Aorta (tissue), 5 donors: ENCODE measurements at regions not wholly inside any gene's neighbourhood (a gene's known extent, or its start where the extent isn't known, plus 50 kb on each side); places are given as distances from the start of the nearest gene placed in this dataset.

Source experiments
- ATAC-seq: fragments of 200-7000 bp; cut with Tn5 transposase; one replicate; pipeline ENCODE4 v1.9.1; 2022; ENCODE audit warnings: moderate library complexity; ENCODE audit not compliant: low FRiP score
- DNase-seq, 2 donors: peaks; one replicate each; pipeline ENCODE4 v3.0.0-alpha.2; 2020
- H3K27ac ChIP-seq, 2 donors: one replicate each; pipeline ENCODE4 v1.5.1; 2013; ENCODE audit warnings: low read length in 2 of 2, mild to moderate bottlenecking in 2 of 2, moderate library complexity in 2 of 2, control low read depth in 1 of 2, inconsistent platforms in 1 of 2, low read depth in 1 of 2
- H3K27me3 ChIP-seq, 2 donors: one replicate each; pipeline ENCODE4 v1.6.1; 2013; ENCODE audit warnings: control low read depth in 1 of 2, low read length in 1 of 2, mild to moderate bottlenecking in 1 of 2, moderate library complexity in 1 of 2; ENCODE audit not compliant: insufficient read depth in 2 of 2, control insufficient read depth in 1 of 2
- H3K36me3 ChIP-seq, 2 donors: one replicate each; pipeline ENCODE4 v1.6.1; 2013; ENCODE audit warnings: control low read depth in 1 of 2, low read length in 1 of 2, mild to moderate bottlenecking in 1 of 2; ENCODE audit not compliant: insufficient read depth in 2 of 2, control insufficient read depth in 1 of 2
- H3K4me1 ChIP-seq, 2 donors: one replicate each; pipeline ENCODE4 v1.6.1; 2013; ENCODE audit warnings: low read length in 2 of 2, control low read depth in 1 of 2, mild to moderate bottlenecking in 1 of 2, moderate library complexity in 1 of 2; ENCODE audit not compliant: insufficient read depth in 2 of 2, control insufficient read depth in 1 of 2
- H3K4me3 ChIP-seq, 2 donors: one replicate each; pipeline ENCODE4 v1.5.1; 2013; ENCODE audit warnings: low read length in 2 of 2, control low read depth in 1 of 2, mild to moderate bottlenecking in 1 of 2
- H3K9me3 ChIP-seq: one replicate; pipeline ENCODE4 v1.6.1; 2013; ENCODE audit warnings: mild to moderate bottlenecking, low read length; ENCODE audit not compliant: control insufficient read depth
- whole genome bisulfite sequencing, 2 donors: extraction: QIAGEN DNeasy Blood & Tissue Kit; methylation state at CpG; one replicate each; pipeline ENCODE4 v1.1.7; 2013; 5-methylcytosine and 5-hydroxymethylcytosine counted together
- intact Hi-C, 2 donors: fragments of 100-400 bp; cut with DNase I; formaldehyde crosslinking; loops; one replicate each; pipeline versions ENCODE4 v1.14.2 to v1.15.0; 2022
- donor health status: healthy with polysubstance abuse.
- donor health status: Bipolar disorder and iron deficiency.
- donor health status: DM: no; HTN: no; CAD: no.
- donor health status: DM: no; HTN: no; CAD: no.
- donor health status: DM: yes; HTN: yes; CAD: no.

DNA sequence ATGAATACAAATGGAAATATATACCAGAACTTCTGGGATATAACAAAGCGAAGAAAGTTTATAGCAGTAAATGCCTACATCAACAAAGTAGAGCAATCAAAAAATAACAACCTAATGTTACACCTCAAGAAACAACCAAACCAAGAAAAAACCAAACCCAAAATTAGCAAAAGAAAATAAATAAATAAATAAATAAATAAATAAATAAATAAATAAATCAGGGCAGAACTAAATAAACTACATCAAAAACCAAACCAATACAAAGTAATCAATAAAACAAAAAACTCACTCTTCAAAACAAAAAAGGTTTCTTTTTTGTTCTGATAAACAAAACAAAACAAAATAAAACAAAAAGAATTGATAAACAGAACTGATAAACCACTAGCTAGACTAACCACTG, 88.4 kb upstream of the SPIN4 start:
- no peak for ATAC-seq
- Histone ChIP-seq H3K27me3 (no peaks in the 10 kb centered on the region), H3K4me3 (no peak overlapping the region), H3K4me1 (no peaks in the 10 kb centered on the region), H3K9me3 (no peaks in the 10 kb centered on the region), H3K36me3 (no peaks in the 10 kb centered on the region), H3K27ac (no peak overlapping the region)
- no peak for DNase-seq
- 96 to 98% methylated on average over 1 of the region's 1 CpG for WGBS, 2 donors
- intact Hi-C loops = no loop called here

DNA sequence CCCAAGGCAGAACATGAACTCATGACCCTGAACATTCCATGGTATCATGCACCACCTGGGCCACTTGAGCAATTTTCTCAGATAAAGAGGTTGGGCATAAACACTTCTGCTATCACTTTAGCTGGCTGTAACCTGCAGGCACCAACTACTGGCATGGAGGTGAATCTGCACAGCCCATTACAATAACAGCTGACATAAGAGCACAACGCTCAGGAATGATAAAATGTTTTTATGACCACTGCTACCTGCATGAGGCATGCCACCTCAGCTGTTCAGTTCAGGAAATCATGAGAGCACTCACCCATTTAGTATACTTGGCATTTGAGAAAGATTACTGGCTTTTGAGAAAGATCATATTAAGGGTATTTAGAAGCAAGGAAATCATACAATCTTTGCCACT, 85.7 kb upstream of the SPIN4 start:
- WGBS, 2 donors = 67 to 79% methylated on average over 1 of the region's 1 CpG

DNA sequence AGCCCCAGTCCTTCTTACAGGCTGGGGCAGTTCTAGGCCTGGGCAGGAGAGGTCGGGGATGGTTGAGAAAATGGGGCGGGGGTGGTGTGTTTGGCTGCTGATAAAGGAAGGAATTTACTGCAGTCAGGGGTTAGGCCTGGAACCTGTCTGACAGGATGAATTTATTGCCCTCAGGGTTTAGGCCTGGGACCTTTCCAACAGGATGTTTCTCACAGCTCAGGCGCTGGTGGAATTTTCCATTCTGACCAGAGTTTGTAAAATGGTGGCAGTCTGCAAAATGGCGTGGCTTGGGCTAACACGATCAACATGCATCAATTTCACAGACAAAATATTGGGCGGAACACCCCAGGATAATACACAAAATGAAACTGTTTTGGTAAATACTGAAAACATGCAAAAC, 83.5 kb upstream of the SPIN4 start:
- H3K9me3 ChIP-seq = no peaks in the 10 kb centered on the region
- DNase-seq (no peak), ATAC-seq (peak; percentile 42)
- 56 to 60% methylated on average over 6 of the region's 6 CpGs for WGBS, 2 donors
- no peaks in the 10 kb centered on the region for H3K4me1 ChIP-seq
- H3K36me3 ChIP-seq = no peaks in the 10 kb centered on the region
- H3K27me3 ChIP-seq = no peaks in the 10 kb centered on the region
- no peak overlapping the region for H3K27ac ChIP-seq
- intact Hi-C loops = no loop called here
- H3K4me3 ChIP-seq = no peak overlapping the region

More for the DNA sequence above, 85.7 kb upstream of the SPIN4 start:
- ATAC-seq = no peak
- Histone ChIP-seq H3K4me3 (no peak overlapping the region), H3K9me3 (no peaks in the 10 kb centered on the region), H3K4me1 (no peaks in the 10 kb centered on the region), H3K27me3 (no peaks in the 10 kb centered on the region), H3K27ac (no peak overlapping the region), H3K36me3 (no peaks in the 10 kb centered on the region)
- intact Hi-C loops = no loop called here
- no peak for DNase-seq

DNA sequence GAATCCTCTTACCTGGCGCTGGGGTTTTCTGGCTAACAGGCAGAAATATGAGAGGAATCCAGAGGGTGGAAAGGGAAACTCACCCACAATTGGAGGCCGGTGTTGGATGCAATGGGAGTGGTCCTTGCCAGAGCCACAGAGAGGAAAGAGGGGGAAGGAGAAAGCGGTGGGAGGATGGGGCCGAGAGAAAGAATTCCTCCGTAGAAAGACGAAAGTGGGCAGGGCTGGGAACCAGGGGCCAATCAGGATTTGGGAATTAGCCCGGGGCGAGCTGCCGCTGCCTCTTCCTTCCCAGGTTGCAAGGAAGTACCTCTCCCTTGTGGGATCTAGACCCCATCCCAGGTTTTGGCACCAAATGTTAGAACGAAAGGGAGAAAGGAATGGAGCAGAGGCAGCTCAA, 83.1 kb upstream of the SPIN4 start:
- 81 to 86% methylated on average over 10 of the region's 10 CpGs for WGBS, 2 donors
- Histone ChIP-seq H3K4me3 (no peak overlapping the region), H3K9me3 (no peaks in the 10 kb centered on the region), H3K36me3 (no peaks in the 10 kb centered on the region), H3K27me3 (no peaks in the 10 kb centered on the region), H3K27ac (no peak overlapping the region), H3K4me1 (no peaks in the 10 kb centered on the region)
- ATAC-seq (no peak), DNase-seq (no peak)
- intact Hi-C loops = no loop called here

DNA sequence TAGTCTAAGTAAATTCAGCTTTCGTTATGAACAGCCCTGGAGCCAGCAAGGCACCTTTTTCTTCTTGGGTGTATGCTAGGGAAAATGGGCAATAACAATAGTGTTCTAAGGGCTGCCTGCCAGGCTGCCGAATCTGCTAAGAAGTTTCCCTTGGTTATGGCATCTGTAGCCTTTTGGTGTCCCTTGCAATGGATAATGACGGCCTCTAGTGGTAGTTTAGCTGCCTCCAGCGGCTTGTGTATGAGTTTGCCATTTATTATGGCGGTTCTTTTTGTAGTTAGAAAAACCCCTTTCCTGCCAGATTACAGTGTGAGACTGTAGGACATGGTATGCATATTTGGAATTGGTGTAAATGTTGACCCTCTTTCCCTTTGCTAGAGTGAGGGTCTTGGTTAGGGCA, 78.9 kb upstream of the SPIN4 start:
- no peak overlapping the region for H3K4me3 ChIP-seq
- ATAC-seq (no peak), DNase-seq (no peak)
- intact Hi-C loops = no loop called here
- no peaks in the 10 kb centered on the region for H3K36me3 ChIP-seq
- H3K4me1 ChIP-seq = no peaks in the 10 kb centered on the region
- no peaks in the 10 kb centered on the region for H3K9me3 ChIP-seq
- 69 to 91% methylated on average over 5 of the region's 5 CpGs for WGBS, 2 donors
- H3K27me3 ChIP-seq = no peaks in the 10 kb centered on the region
- H3K27ac ChIP-seq = no peak overlapping the region

DNA sequence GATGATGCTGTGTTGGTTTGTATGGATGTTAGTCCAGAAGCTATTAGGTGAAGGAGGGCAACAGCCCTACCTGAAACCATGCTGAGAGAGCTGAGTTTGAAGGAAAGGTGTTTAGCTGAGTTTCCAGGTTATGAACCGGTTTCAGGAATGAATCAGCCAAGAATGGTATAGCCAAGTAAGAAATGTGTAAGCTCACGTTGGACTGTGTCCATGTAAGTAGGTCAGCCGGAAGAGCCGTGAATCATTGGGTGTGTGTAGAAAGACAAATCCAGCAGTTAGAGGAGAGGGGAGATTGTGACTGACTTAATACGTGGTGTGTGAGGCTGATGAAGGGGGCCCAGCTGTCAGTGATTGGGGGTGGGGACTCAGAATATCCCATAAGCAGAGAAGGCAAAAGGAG, 77.2 kb upstream of the SPIN4 start:
- intact Hi-C loops = no loop called here
- H3K9me3 ChIP-seq = no peaks in the 10 kb centered on the region
- 81 to 88% methylated on average over 5 of the region's 5 CpGs for WGBS, 2 donors
- peaks cover 0 to 4% of the 10 kb centered on the region in 2 donors for H3K36me3 ChIP-seq
- no peak for DNase-seq
- H3K27me3 ChIP-seq = no peaks in the 10 kb centered on the region
- no peak overlapping the region for H3K27ac ChIP-seq
- no peak for ATAC-seq
- H3K4me3 ChIP-seq = no peak overlapping the region
- no peaks in the 10 kb centered on the region for H3K4me1 ChIP-seq

DNA sequence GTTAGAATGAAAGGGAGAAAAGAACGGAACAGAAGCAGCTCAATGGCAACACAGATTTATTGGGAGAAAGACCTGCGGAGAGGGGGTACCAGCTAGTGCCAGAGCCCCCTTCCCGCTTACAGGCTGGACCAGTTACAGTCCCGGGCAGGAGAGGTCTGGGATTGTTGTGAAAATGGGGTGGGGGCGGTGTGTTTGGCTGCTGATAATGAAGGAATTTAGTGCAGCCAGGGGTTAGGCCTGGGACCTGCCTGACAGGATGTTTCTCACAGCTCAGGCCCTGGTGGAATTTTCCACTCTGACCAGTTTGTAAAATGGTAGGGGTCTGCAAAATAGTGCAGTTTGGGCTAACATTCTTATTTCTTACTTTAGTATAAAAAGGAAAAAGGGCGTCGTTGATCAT, 75.4 kb upstream of the SPIN4 start:
- DNase-seq (no peak), ATAC-seq (no peak)
- no peaks in the 10 kb centered on the region for H3K27me3 ChIP-seq
- no peak overlapping the region for H3K27ac ChIP-seq
- H3K4me3 ChIP-seq = no peak overlapping the region
- no peaks in the 10 kb centered on the region for H3K9me3 ChIP-seq
- no peaks in the 10 kb centered on the region for H3K4me1 ChIP-seq
- intact Hi-C loops = no loop called here
- H3K36me3 ChIP-seq = peaks cover 0 to 4% of the 10 kb centered on the region in 2 donors
- 60 to 61% methylated on average over 7 of the region's 7 CpGs for WGBS, 2 donors

DNA sequence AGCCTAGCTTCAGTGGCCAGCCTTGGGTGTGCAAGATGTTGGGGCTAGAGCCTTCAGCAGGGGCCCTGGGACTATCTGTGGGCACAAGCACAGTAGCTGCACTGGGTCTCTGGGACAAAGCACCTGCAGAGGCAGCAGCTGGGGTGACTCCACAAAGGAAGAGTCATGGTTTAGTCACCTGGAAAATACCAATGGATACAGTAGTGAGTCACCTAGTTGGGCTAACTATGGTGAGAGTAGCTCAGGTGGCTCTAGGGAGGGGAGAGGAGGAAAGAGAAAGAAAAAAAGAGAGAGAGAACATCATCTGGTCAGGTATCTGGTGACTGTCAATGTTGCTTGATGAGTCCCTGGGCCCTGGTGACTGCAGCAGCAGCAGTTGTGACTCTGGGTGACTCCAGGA, 72.9 kb upstream of the SPIN4 start:
- intact Hi-C loops = no loop called here
- Histone ChIP-seq H3K9me3 (no peaks in the 10 kb centered on the region), H3K27ac (no peak overlapping the region), H3K27me3 (no peaks in the 10 kb centered on the region), H3K4me1 (no peaks in the 10 kb centered on the region), H3K36me3 (peaks cover 0 to 4% of the 10 kb centered on the region in 2 donors), H3K4me3 (no peak overlapping the region)
- ATAC-seq = no peak
- no peak for DNase-seq

DNA sequence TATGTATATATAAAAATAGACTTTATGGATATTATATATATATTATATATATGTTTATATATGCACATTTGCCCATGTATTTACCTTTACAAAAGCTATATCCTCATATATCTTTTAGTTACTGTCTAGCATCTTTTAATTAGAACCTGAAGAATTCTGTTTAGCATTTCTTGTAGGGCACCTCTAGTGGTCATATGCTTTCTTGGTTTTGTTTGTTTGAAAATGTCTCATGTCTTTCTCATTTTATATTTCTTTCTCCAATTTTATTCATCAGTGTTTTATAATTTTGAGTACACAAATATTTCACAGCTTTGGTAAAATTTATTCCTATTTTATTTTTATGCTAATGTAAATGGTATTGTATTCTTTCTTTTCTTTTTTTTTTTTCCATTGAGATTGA, 70.3 kb upstream of the SPIN4 start:
- no peaks in the 10 kb centered on the region for H3K4me1 ChIP-seq
- H3K27ac ChIP-seq = no peak overlapping the region
- H3K36me3 ChIP-seq = peaks cover 0 to 4% of the 10 kb centered on the region in 2 donors
- H3K27me3 ChIP-seq = no peaks in the 10 kb centered on the region
- DNase-seq (no peak), ATAC-seq (no peak)
- H3K4me3 ChIP-seq = no peak overlapping the region
- intact Hi-C loops = no loop called here
- H3K9me3 ChIP-seq = no peaks in the 10 kb centered on the region
